B cell (primary cell): ENCODE measurements at regions not wholly inside any gene's neighbourhood (a gene's known extent, or its start where the extent isn't known, plus 50 kb on each side); places are given as distances from the start of the nearest gene placed in this dataset.

Experiments
- EZH2 ChIP-seq: IDR thresholded peaks from 2 replicates; pipeline ENCODE4 v1.6.1; 2012; ENCODE audit warnings: borderline replicate concordance, low read depth, mild to moderate bottlenecking, moderate library complexity, low read length; ENCODE audit not compliant: insufficient read depth, poor library complexity, severe bottlenecking
- TF ChIP-seq, protein P1 (sequence below): fragments of 200-600 bp; IDR thresholded peaks from one replicate; pipeline ENCODE4 v1.8.0; 2022; ENCODE audit warnings: antibody characterized with exemption, mild to moderate bottlenecking

GRCh38 chr6:22457996-22458395, 111.4 kb upstream of the HDGFL1 start:
- TF ChIP-seq EZH2: no peak
- TF ChIP-seq, protein P1, sequence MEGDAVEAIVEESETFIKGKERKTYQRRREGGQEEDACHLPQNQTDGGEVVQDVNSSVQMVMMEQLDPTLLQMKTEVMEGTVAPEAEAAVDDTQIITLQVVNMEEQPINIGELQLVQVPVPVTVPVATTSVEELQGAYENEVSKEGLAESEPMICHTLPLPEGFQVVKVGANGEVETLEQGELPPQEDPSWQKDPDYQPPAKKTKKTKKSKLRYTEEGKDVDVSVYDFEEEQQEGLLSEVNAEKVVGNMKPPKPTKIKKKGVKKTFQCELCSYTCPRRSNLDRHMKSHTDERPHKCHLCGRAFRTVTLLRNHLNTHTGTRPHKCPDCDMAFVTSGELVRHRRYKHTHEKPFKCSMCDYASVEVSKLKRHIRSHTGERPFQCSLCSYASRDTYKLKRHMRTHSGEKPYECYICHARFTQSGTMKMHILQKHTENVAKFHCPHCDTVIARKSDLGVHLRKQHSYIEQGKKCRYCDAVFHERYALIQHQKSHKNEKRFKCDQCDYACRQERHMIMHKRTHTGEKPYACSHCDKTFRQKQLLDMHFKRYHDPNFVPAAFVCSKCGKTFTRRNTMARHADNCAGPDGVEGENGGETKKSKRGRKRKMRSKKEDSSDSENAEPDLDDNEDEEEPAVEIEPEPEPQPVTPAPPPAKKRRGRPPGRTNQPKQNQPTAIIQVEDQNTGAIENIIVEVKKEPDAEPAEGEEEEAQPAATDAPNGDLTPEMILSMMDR: no peak
